Renal cortex interstitium (tissue), 11 donors: ENCODE measurements at regions not wholly inside any gene's neighbourhood (a gene's known extent, or its start where the extent isn't known, plus 50 kb on each side); places are given as distances from the start of the nearest gene placed in this dataset.
"Not testable (repeated sequence)": the region's sequence is repeated elsewhere in the genome, so short reads cannot be mapped to it uniquely, and the experiment has no call there.

Experiments
- DNase-seq, 11 donors: peaks; one replicate each; pipeline ENCODE4 v3.0.0-alpha.2; 2013; ENCODE audit warnings: low read depth in 9 of 11, low spot score in 4 of 11; ENCODE audit errors: extremely low read depth in 1 of 11

- no peak for DNase-seq
Observed at GRCh38 chr7:83777406-83778072, 128.6 kb upstream of the SEMA3E start.

DNA sequence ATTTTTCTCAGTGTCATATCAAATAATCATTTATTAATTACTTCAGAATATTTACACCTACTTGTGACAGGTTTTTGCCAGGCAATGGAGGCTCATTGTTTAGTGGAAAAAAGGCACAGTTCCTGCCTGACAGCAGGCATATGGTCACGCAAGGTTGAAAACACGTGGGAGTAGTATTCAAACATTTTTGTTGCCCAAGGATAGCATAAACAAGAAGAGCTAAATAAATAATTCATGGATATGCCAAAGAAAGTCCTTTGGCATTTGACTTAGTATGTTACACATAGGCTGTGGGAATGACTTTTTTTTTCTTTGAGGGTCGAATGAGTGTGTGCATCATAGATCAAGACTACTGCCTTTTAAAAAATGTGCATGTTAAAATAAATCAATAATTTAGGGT lies 120.5 kb upstream of the SEMA3E start:
- DNase-seq, result peak in 3 of 11 donors; percentile 4 to 11 (median 5)

DNA sequence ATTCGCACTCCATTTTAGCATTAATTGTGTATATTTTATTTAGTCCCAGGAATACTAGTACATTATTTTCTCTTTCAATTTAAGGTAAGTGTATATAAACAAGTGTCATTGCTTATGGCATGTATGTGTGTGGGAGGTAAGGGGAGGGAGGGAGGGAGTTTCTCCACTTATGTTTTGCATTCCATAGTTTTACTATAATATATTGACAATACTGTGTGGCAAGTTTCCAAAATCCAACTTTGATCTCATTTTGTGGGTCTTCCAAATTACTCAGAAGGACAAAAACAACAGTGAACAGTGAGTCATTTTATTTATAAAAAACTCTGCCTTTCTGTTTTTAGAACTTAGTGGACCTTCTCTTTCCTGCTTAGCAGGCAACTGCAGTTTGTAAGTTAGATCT lies 102.3 kb upstream of the SEMA3E start:
- no peak for DNase-seq

DNA sequence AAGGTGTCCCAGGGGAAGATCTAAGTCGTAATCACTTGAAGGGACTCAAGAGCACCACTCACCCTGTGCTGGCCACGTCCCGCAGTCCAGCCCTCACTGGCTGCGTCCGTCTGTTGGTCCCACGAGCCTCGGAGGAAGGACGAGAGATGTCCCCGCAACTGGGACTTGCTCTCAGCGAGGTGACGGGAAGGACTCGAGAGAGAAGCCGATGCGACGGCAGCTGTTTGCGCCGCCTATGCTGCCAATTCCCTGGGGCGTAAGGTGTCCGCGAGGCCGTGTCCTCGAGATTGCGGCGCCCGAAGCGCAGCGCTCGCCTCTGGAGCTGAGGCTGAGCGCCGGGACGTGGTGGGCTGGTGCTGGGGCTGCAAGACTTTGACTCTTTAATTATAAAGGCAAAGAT lies 100.6 kb upstream of the SEMA3E start:
- DNase-seq, result no peak

DNA sequence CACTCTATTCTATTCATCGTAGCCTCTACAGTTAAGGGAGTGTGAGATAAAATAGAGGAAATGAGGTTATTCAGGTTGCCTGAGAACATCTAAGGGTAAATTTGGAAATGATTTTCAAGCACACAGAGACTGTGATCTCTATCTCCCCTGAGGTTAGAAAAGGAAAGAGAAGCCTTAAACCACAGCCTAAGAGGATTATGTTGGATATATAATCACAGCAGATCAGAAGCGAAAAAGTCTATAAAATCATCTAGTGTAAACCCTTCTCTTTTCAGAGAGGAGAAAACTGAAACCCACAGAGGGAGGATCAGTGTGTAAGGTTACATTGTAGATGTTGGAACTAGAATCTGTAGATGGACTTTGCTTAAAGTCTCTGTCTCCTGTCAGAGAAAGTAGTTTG lies 90.6 kb upstream of the SEMA3E start:
- peak in 1 of 11 donors; percentile 2 for DNase-seq

DNA sequence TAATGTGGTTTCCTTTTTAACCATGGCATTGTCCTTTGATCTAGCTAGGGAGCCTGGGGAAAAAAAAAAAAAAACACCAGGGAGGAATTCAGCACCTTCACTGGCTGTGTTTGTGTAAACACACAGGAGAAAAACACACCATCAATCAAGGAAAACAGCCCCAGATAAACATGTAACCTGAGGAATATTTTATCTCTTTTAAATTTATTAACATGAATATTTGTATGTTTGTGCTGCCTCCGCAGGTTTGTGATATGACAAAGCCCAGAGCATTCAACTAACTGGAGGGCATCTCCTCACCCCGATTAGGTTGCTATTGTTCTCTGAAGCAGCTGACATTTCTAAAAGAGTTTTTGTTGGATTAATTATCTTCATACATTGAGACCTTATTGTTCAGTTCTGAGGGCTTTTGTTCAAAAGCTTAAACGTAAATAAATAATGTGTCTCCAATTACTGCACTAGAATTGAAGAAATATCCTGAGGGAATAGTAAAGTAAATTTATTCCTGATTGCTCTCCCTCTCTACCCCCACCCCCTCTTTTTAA lies 89.4 kb upstream of the SEMA3E start:
- no peak for DNase-seq

- DNase-seq, result no peak
Observed at GRCh38 chr7:83732305-83732704, 83.4 kb upstream of the SEMA3E start.

- DNase-seq, result no peak
Observed at GRCh38 chr7:83731154-83731553, 82.2 kb upstream of the SEMA3E start.

DNA sequence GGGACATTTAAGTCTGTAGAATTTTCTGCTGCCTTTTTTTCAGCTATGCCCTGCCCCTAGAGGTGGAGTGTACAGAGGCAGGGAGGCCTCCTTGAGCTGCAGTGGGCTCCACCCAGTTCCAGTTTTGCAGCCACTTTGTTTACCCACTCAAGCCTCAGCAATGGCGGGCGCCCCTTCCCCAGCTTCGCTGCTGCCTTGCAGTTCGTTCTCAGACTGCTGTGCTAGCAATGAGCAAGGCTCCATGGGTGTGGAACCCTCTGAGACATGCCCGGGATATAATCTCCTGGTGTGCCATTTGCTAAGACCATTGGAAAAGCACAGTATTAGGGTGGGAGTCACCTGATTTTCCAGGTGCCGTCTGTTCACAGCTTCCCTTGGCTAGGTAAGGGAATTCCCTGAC lies 68.0 kb upstream of the SEMA3E start:
- DNase-seq, result not testable (repeated sequence)

DNA sequence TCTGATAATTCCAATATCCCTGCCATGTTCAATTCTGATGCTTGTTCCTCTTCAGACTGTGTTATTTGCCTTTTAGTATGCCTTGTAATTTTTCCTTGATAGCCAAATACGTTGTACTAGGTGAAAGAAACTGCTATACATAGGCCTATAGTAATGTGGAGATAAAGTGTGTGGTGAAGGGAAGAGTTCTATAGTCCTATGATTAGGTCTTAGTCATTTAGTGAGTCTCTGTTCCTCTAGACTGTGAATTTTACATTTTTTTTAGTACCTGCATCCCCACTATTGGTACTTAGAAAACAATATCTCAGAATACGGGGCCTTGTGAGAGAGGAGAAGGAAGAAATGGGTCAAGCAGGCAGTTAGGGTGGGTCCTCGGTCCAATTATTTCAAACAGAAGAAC lies 59.6 kb upstream of the SEMA3E start:
- DNase-seq, result no peak

DNA sequence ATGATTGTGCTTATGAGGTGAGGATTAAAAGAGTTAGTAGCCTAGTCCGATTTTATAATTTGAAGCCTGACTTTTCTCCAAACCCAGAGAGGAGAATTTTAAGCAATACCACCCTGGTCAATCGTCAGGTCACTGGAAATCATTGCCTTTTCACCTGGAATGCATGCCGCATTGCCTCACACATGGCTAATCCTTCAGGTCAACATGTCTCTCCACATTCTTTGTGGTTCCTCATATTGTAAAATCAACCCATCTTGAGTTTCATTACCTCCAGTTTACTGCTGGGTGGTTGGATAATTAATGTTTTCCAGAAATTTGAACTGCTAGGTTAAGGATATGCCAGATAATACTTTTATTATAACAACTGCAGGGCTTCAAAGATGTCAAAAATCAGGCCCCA lies 55.6 kb upstream of the SEMA3E start:
- no peak for DNase-seq

DNA sequence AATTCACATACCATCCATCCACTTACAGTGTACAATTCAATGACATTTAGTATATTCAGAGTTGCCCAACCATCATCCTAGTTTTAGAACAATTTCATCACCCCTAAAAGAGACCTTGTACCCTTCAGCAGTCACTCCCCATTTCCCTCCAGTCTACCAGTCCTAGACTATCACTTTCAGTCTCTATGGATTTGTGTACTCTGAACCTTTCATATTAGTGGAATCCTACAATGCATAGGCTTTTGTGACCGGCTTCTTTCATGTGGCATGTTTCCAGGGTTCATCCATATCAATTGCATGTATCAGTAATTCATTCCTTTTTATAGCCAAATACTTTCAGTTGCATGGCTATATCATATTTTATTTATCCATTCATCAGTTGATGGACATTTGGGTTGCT lies 53.5 kb upstream of the SEMA3E start:
- DNase-seq, result no peak

GRCh38 chr7:83701736-83702135 lies 52.8 kb upstream of the SEMA3E start:
- no peak for DNase-seq
